ENCODE measurements at regions not wholly inside any gene's neighbourhood (a gene's known extent, or its start where the extent isn't known, plus 50 kb on each side); places are given as distances from the start of the nearest gene placed in this dataset.

GRCh38 chr1:82171955-82172354 lies 371.2 kb downstream of the ADGRL2 start:
- TF ChIP-seq CTCF (IDR thresholded peaks at IDR 0.05) (no peak), POLR2A (IDR thresholded peaks at IDR 0.05) (no peak)

Measured in right lobe of liver (tissue), 4 donors.